Breast epithelium (tissue), 3 donors: ENCODE measurements at regions not wholly inside any gene's neighbourhood (a gene's known extent, or its start where the extent isn't known, plus 50 kb on each side); places are given as distances from the start of the nearest gene placed in this dataset.

Source experiments
- POLR2A ChIP-seq: fragments of 450-650 bp; IDR thresholded peaks from one replicate; pipeline ENCODE4 v1.6.1; 2016; ENCODE audit warnings: antibody characterized with exemption, mild to moderate bottlenecking, moderate library complexity
- POLR2AphosphoS5 ChIP-seq, 3 donors: sonication (generic); formaldehyde crosslinking; IDR thresholded peaks; one replicate each; pipeline ENCODE4 v1.6.1; 2017; ENCODE audit warnings: antibody characterized with exemption in 3 of 3
- TF ChIP-seq, protein P1 (sequence below), 3 donors: fragments of 450-650 bp; IDR thresholded peaks; one replicate each; pipeline ENCODE4 v1.5.1; 2016 to 2017; ENCODE audit warnings: antibody characterized with exemption in 3 of 3, mild to moderate bottlenecking in 3 of 3, moderate library complexity in 3 of 3

DNA sequence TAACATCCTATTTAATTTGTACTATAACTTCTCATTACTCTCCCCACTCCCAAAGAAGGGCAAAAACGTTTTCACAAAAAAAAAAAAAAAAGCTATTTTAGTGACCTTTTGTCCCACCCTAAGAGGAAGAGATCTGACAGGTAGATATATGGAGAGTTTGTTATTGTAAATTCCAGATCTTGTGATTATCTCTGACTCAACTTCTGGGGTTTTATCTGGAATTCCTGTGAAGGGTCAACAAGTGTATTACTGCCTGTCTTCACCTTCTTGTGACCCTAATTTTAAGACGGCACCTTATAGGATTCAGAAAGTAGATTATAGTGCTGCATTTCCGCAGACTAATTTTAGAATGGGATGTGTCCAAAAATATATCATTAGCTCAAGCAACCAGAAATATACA is 205.9 kb upstream of the CDIN1 start:
- TF ChIP-seq, protein P1, sequence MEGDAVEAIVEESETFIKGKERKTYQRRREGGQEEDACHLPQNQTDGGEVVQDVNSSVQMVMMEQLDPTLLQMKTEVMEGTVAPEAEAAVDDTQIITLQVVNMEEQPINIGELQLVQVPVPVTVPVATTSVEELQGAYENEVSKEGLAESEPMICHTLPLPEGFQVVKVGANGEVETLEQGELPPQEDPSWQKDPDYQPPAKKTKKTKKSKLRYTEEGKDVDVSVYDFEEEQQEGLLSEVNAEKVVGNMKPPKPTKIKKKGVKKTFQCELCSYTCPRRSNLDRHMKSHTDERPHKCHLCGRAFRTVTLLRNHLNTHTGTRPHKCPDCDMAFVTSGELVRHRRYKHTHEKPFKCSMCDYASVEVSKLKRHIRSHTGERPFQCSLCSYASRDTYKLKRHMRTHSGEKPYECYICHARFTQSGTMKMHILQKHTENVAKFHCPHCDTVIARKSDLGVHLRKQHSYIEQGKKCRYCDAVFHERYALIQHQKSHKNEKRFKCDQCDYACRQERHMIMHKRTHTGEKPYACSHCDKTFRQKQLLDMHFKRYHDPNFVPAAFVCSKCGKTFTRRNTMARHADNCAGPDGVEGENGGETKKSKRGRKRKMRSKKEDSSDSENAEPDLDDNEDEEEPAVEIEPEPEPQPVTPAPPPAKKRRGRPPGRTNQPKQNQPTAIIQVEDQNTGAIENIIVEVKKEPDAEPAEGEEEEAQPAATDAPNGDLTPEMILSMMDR (IDR thresholded peaks at IDR 0.05) = no peak
- TF ChIP-seq POLR2A (no peak), POLR2AphosphoS5 (IDR thresholded peaks at IDR 0.05) (no peak)
